ENCODE measurements at regions not wholly inside any gene's neighbourhood (a gene's known extent, or its start where the extent isn't known, plus 50 kb on each side); places are given as distances from the start of the nearest gene placed in this dataset.

GRCh38 chr3:76352051-76352450 lies 566.7 kb upstream of the ZNF717 start:
- no peak for DNase-seq

- DNase-seq: no peak
Measured at GRCh38 chr3:76352511-76353284, 567.3 kb upstream of the ZNF717 start.

- DNase-seq: no peak
Measured at GRCh38 chr3:76353683-76354082, 568.3 kb upstream of the ZNF717 start.

- no peak for DNase-seq
Measured at GRCh38 chr3:76361010-76361409, 575.7 kb upstream of the ZNF717 start.

- no peak for DNase-seq
Measured at GRCh38 chr3:76362643-76363042, 577.3 kb upstream of the ZNF717 start.

GRCh38 chr3:76365275-76365674 lies 579.9 kb upstream of the ZNF717 start:
- no peak for DNase-seq

GRCh38 chr3:76367281-76367680 lies 581.9 kb upstream of the ZNF717 start:
- DNase-seq: no peak

GRCh38 chr3:76369170-76369569 lies 583.8 kb upstream of the ZNF717 start:
- DNase-seq: no peak

GRCh38 chr3:76370749-76371520 lies 585.6 kb upstream of the ZNF717 start:
- no peak for DNase-seq

GRCh38 chr3:76372497-76372896 lies 587.1 kb upstream of the ZNF717 start:
- DNase-seq: no peak

GRCh38 chr3:76377074-76377473 lies 591.7 kb upstream of the ZNF717 start:
- DNase-seq: no peak

GRCh38 chr3:76378789-76379188 lies 593.4 kb upstream of the ZNF717 start:
- DNase-seq: no peak

- DNase-seq: no peak
Measured at GRCh38 chr3:76383781-76384180, 598.4 kb upstream of the ZNF717 start.

- no peak for DNase-seq
Measured at GRCh38 chr3:76387000-76387399, 601.7 kb upstream of the ZNF717 start.

GRCh38 chr3:76400141-76400540 lies 614.8 kb upstream of the ZNF717 start:
- DNase-seq: no peak

- no peak for DNase-seq
Measured at GRCh38 chr3:76402926-76403325, 617.6 kb upstream of the ZNF717 start.

GRCh38 chr3:76403556-76403955 lies 618.2 kb upstream of the ZNF717 start:
- peak; percentile 16 for DNase-seq

GRCh38 chr3:76405196-76405595 lies 619.8 kb upstream of the ZNF717 start:
- no peak for DNase-seq

GRCh38 chr3:76410762-76411281 lies 625.5 kb upstream of the ZNF717 start:
- no peak for DNase-seq

- no peak for DNase-seq
Measured at GRCh38 chr3:76415384-76415783, 624.5 kb upstream of the ROBO2 start.

- DNase-seq: no peak
Measured at GRCh38 chr3:76429581-76430177, 610.2 kb upstream of the ROBO2 start.

- no peak for DNase-seq
Measured at GRCh38 chr3:76432396-76432795, 607.5 kb upstream of the ROBO2 start.

GRCh38 chr3:76436894-76437293 lies 603.0 kb upstream of the ROBO2 start:
- DNase-seq: no peak

GRCh38 chr3:76438971-76439370 lies 600.9 kb upstream of the ROBO2 start:
- no peak for DNase-seq

Data from DMS153 (cell line).